NCI-H1436 treated with DMSO at 0.1 percent for 48 hours (cell line): ENCODE measurements at regions not wholly inside any gene's neighbourhood (a gene's known extent, or its start where the extent isn't known, plus 50 kb on each side); places are given as distances from the start of the nearest gene placed in this dataset.

Experiments
- DNase-seq: peaks from one replicate; lab custom pipeline; 2025; lab: John Stamatoyannopoulos, UW

GRCh38 chr5:176178789-176179188, 59.4 kb upstream of the SIMC1 start:
- DNase-seq: no peak

DNA sequence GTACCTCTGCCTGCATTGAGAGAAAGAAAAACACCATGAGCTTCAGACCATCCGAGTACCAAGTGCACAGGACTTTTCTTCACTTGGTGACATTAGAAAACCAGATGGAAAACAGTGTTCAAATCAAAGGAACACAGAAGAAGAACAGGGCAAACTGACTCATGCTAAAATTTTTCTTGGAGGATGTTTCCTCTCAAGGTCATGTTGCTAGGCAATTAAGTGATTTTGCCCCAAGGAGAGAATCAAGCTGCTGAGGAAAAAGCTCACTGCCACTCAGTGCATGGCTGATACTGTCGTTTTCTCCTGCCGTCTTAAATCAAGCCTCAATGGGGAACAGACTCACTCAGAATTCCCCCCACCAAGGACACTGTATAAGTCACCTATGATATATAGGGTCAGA, 57.9 kb upstream of the SIMC1 start:
- no peak for DNase-seq

GRCh38 chr5:176180781-176181180, 57.4 kb upstream of the SIMC1 start:
- no peak for DNase-seq

GRCh38 chr5:176181271-176181855, 56.9 kb upstream of the SIMC1 start:
- DNase-seq: no peak

DNA sequence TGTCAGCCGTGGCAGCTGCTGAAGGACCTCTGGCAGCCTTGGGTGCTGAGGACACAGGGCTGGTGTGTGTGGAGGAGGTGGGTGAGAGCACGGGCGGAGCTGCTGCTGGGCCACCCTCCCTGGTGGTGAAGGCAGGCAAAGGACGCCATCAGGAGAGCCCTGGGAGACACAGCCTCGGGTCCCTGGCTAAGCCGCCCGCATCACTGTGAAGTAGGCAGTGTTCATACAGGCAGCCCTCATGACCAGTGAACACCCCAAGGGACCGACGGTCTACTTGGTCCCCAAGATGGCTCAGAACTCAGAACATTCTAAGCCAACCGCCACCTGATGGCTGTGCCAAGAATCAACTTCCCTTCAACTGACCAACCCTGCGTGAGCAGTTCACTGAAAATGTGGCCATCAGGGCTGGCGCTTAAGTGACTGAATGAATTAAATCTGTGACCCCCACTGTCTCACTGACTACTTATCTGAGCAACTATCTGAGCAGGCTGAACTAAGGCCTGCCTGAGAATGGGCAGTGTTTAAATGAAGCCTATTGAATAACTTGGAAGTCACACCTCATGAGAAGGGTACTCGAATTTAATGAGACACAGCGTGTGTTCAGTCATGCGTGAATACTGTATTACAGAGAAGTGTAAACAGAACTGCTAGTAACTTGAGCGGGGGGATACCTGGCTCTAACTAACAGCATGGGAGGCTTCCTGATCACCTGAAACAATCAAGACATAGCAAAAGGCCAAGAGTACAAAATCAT, 54.7 kb upstream of the SIMC1 start:
- peak; percentile 49 for DNase-seq

DNA sequence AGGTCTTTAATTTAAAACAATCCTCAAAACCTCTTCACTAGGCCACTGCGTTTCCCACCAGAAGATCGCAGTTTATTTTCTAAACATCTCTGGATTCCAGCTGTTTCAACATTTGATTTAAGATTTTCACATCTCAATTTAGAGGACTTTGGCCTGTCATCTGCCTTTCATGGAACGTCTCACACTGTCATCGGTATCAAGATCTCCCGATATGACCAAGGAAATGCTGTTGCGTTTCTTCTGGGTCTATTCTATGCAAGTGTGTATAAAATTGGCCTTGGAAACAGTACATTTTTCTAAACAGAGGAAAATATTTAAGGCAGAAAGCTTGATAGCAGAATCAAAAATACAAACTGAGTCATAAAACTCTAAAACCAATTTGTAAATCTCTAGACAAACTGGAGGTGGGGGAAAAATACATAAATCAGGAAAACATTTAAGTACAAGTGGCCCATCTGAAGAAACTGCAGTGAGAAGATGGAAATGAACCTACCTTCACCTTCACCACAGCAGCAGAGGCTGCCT, 53.6 kb upstream of the SIMC1 start:
- no peak for DNase-seq

DNA sequence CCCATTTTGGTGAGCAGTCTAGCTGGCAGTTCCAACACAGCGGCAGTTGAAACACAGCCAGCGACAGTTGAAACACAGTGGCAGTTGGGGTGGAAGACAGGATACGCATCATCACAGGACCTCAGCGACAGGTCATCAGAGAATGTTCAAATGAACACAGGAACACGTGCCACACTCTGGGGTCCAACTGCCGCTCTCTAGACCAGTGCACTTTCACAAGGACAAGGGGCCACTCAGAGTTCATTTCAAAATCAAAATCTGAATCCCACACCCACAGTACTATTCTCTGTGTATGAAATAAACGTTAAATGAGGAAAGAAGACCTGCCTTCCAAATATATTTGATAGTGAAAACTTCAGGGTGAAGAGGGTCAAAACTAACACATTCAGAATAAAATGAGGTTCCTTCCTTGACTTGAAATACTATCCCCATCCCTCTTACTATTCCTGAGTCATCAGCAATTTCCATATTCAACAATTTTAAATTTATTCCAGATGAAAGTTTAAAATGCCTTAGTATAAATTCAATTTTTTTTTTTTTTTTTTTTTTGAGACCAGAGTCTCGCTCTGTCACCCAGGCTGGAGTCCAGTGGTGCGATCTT, 53.0 kb upstream of the SIMC1 start:
- DNase-seq: no peak

DNA sequence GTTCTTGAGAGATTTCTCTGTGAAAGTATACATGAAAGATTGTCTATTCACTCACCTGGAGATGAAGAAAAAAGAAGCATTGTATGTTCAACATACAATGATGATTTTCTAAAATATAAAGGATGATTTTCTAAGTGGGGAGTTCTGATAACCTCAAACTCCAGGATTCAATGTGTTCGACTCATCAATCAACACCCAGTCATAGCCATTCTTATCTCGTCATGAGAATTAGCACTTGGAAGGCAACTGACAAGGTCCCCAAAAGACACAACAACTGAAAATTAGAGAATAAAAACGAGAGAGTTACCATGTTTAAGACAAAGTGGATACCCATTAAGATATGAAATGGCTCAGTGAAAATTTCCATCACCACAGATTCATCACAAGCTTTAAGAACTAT, 52.1 kb upstream of the SIMC1 start:
- DNase-seq: no peak

GRCh38 chr5:176187276-176188062, 50.8 kb upstream of the SIMC1 start:
- DNase-seq: no peak

DNA sequence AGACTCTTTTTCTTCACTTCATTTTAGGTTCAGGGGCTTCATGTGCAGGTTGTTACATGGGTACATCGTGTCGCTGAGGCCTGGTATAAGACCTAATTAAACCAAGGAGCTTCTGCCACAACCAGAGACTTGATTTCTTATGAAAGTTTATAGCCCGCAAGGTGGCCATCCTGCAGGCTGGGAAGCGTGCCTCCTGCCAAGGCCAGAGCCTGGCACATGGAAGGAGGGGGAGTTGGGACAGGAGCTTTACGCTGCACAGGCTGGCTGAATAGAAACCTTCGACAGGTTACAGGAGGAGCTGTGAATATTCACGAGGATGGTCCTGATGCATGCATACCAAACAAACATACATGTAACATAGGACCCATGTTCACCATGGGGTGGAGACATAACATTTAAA, 50.1 kb upstream of the SIMC1 start:
- DNase-seq: no peak
